ENCODE measurements at regions not wholly inside any gene's neighbourhood (a gene's known extent, or its start where the extent isn't known, plus 50 kb on each side); places are given as distances from the start of the nearest gene placed in this dataset.

- DNase-seq (ENCODE audit: low read depth): no peak
Observed at GRCh38 chr9:95756986-95757385, 118.5 kb upstream of the ERCC6L2 start.

GRCh38 chr9:95756101-95756500, 119.4 kb upstream of the ERCC6L2 start:
- no peak for DNase-seq (ENCODE audit: low read depth)

- DNase-seq (ENCODE audit: low read depth): no peak
Observed at GRCh38 chr9:95755421-95755730, 120.1 kb upstream of the ERCC6L2 start.

GRCh38 chr9:95754533-95755420, 120.7 kb upstream of the ERCC6L2 start:
- DNase-seq (ENCODE audit: low read depth): no peak

- no peak for DNase-seq (ENCODE audit: low read depth)
Observed at GRCh38 chr9:95753762-95754465, 121.6 kb upstream of the ERCC6L2 start.

GRCh38 chr9:95752129-95752731, 123.3 kb upstream of the ERCC6L2 start:
- no peak for DNase-seq (ENCODE audit: low read depth)

- DNase-seq (ENCODE audit: low read depth): no peak
Observed at GRCh38 chr9:95751520-95751790, 124.0 kb upstream of the ERCC6L2 start.

GRCh38 chr9:95750725-95751519, 124.6 kb upstream of the ERCC6L2 start:
- DNase-seq (ENCODE audit: low read depth): no peak

GRCh38 chr9:95749493-95749892, 126.0 kb upstream of the ERCC6L2 start:
- no peak for DNase-seq (ENCODE audit: low read depth)

GRCh38 chr9:95746408-95747180, 128.9 kb upstream of the ERCC6L2 start:
- no peak for DNase-seq (ENCODE audit: low read depth)

- DNase-seq (ENCODE audit: low read depth): no peak
Observed at GRCh38 chr9:95742821-95743220, 132.7 kb upstream of the ERCC6L2 start.

GRCh38 chr9:95741631-95742030, 133.9 kb upstream of the ERCC6L2 start:
- no peak for DNase-seq (ENCODE audit: low read depth)

GRCh38 chr9:95740217-95741004, 135.1 kb upstream of the ERCC6L2 start:
- DNase-seq (ENCODE audit: low read depth): no peak

GRCh38 chr9:95738438-95738837, 137.1 kb upstream of the ERCC6L2 start:
- no peak for DNase-seq (ENCODE audit: low read depth)

GRCh38 chr9:95736891-95737522, 138.5 kb upstream of the ERCC6L2 start:
- DNase-seq (ENCODE audit: low read depth): no peak

- no peak for DNase-seq (ENCODE audit: low read depth)
Observed at GRCh38 chr9:95736370-95736769, 139.1 kb upstream of the ERCC6L2 start.

GRCh38 chr9:95735701-95736100, 139.8 kb upstream of the ERCC6L2 start:
- DNase-seq (ENCODE audit: low read depth): no peak

- DNase-seq (ENCODE audit: low read depth): no peak
Observed at GRCh38 chr9:95733741-95734666, 141.5 kb upstream of the ERCC6L2 start.

Measured in stimulated activated CD8-positive, alpha-beta memory T cell treated with anti-CD3 and anti-CD28 coated beads, Interleukin-12 subunit alpha, Interleukin-12 subunit beta, amount 100 ng/mL, for 4 hours (primary cell).